Gastroesophageal sphincter (tissue), 4 donors: ENCODE measurements at regions not wholly inside any gene's neighbourhood (a gene's known extent, or its start where the extent isn't known, plus 50 kb on each side); places are given as distances from the start of the nearest gene placed in this dataset.

ENCODE experiments used
- ATAC-seq: fragments of 150-250 bp; one replicate; pipeline ENCODE4 v1.9.1; 2016; ENCODE audit warnings: mild to moderate bottlenecking, moderate library complexity
- H3K27ac ChIP-seq, 4 donors: fragments of 200-600 bp; sonication (generic) in 3 of 4; 1 replicate in 3 of 4; 2 replicates in 1 of 4; pipeline ENCODE4 v1.5.1; 2016 to 2019
- H3K27me3 ChIP-seq: fragments of 200-600 bp; sonication (generic); one replicate; pipeline ENCODE4 v1.5.1; 2019
- H3K36me3 ChIP-seq, 2 donors: fragments of 200-600 bp; sonication (generic); one replicate each; pipeline ENCODE4 v1.5.1; 2019; ENCODE audit warnings: control low read depth in 1 of 2
- H3K4me1 ChIP-seq, 3 donors: fragments of 200-600 bp; sonication (generic); 1 replicate in 2 of 3; 2 replicates in 1 of 3; pipeline ENCODE4 v1.5.1; 2016 to 2019; ENCODE audit warnings: control low read depth in 2 of 3
- H3K4me3 ChIP-seq, 2 donors: fragments of 200-600 bp; sonication (generic); one replicate each; pipeline ENCODE4 v1.5.1; 2019; ENCODE audit warnings: mild to moderate bottlenecking in 1 of 2, moderate library complexity in 1 of 2
- H3K9me3 ChIP-seq, 3 donors: fragments of 200-600 bp; sonication (generic); one replicate each; pipeline ENCODE4 v1.5.1; 2017 to 2019; ENCODE audit warnings: control low read depth in 2 of 3
- EP300 ChIP-seq: sonication (generic); formaldehyde crosslinking; IDR thresholded peaks from one replicate; pipeline ENCODE4 v1.6.1; 2017; ENCODE audit warnings: antibody characterized with exemption, mild to moderate bottlenecking
- POLR2A ChIP-seq, 2 donors: fragments of 450-650 bp; IDR thresholded peaks; one replicate each; pipeline ENCODE4 v1.6.1; 2017; ENCODE audit warnings: antibody characterized with exemption in 2 of 2, mild to moderate bottlenecking in 2 of 2, moderate library complexity in 1 of 2
- POLR2AphosphoS5 ChIP-seq: sonication (generic); formaldehyde crosslinking; IDR thresholded peaks from one replicate; pipeline ENCODE4 v1.6.1; 2017; ENCODE audit warnings: antibody characterized with exemption
- WGBS, 2 donors: methylation state at CpG; one replicate each; pipeline ENCODE4 v1.1.5; 2018; ENCODE audit warnings: low coverage in 1 of 2; 5-methylcytosine and 5-hydroxymethylcytosine counted together
- TF ChIP-seq, protein P1 (sequence below), 4 experiments: fragments of 200-600 bp in 2 of 4; fragments of 450-650 bp in 2 of 4; sonication (generic) in 1 of 4; IDR thresholded peaks; one replicate each; pipeline ENCODE4 v1.5.1; 2017 to 2019; ENCODE audit warnings: antibody characterized with exemption in 4 of 4, mild to moderate bottlenecking in 2 of 4, moderate library complexity in 2 of 4

DNA sequence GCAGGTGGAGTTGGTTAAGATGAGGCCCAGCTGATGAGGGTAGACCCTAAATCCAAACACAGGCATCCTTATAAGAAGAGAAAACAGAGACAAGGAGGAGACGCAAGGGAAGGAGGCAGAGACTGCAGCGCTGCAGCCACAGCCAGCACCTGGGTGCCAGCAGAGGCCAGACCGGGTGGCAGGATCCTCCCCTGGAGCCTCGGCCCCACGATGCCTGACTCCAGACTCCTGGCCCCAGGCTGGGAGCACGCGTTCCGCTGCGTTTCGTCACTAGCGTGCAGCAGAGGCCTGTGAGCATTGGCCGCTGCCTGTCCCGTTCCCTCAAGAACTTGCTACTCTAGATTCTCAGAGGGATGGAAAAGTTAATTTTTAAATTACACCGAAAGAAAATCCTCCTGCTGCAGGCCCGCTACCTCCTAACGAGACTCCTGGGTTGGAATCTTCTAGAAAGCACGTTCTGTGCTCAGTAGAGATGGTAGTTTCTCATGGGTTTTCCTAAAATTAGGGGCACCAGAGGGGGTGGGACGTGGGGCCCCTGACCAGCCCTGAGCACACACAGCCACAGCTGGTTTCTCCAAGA lies 57.7 kb upstream of the FBRSL1 start:
- Histone ChIP-seq H3K4me1 (peaks cover 0 to 39% (median 10%) of the 10 kb centered on the region in 3 donors), H3K9me3 (no peaks in the 10 kb centered on the region), H3K27me3 (peaks cover 92% of the 10 kb centered on the region), H3K36me3 (no peaks in the 10 kb centered on the region), H3K27ac (no peak overlapping the region), H3K4me3 (no peak overlapping the region)
- TF ChIP-seq POLR2A (IDR thresholded peaks at IDR 0.05) (no peak), POLR2AphosphoS5 (no peak), EP300 (no peak)
- TF ChIP-seq, protein P1, sequence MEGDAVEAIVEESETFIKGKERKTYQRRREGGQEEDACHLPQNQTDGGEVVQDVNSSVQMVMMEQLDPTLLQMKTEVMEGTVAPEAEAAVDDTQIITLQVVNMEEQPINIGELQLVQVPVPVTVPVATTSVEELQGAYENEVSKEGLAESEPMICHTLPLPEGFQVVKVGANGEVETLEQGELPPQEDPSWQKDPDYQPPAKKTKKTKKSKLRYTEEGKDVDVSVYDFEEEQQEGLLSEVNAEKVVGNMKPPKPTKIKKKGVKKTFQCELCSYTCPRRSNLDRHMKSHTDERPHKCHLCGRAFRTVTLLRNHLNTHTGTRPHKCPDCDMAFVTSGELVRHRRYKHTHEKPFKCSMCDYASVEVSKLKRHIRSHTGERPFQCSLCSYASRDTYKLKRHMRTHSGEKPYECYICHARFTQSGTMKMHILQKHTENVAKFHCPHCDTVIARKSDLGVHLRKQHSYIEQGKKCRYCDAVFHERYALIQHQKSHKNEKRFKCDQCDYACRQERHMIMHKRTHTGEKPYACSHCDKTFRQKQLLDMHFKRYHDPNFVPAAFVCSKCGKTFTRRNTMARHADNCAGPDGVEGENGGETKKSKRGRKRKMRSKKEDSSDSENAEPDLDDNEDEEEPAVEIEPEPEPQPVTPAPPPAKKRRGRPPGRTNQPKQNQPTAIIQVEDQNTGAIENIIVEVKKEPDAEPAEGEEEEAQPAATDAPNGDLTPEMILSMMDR (IDR thresholded peaks at IDR 0.05), result no peak
- no peak for ATAC-seq
- WGBS, 2 donors, result 83 to 100% methylated on average over 1 to 6 of the region's 18 CpGs

DNA sequence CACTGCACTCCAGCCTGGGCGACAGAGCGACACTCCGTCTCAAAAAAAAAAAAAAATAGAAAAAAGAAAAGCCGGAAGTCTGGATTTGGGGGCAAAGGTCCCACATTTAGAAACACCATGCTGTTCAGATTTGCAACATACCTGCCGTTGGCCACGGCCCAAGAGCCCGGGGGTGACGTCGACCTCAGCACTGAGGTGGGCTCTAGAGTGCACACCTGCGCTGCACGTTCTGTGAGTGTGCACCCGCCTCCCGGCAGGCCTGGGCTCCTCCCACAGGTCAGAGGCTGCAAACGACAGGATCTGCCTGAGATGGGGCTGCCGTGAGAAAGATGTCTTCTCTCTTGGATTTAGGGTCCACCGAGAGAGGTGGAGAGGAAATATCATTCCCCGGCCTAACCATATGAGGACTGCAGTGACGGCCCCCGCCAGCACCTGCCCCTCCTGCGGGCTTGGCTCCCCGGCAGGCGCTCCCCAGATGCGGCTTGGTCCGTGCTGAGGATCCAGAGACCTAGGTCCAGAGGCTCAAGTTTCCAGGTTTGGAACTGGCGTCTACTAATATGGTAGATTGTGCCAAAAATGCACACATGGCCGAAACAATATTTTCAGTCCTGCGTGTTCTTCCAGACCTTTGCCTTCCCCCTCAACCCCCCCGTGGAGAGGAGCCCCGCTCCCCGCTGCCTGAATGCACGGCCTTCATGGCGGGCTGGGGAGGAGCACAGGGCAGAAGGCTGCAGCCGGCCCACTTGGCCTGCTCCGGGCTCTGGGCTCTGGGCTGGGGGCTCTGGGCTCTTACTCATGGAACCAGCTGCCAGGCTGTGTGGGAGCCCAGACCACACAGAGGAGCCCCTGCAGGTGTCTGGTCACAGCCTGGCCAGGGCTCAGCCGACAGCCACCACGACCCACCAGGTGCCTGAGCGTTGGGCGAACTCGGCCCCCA lies 58.8 kb upstream of the FBRSL1 start:
- no peaks in the 10 kb centered on the region for H3K36me3 ChIP-seq
- TF ChIP-seq POLR2AphosphoS5 (no peak), EP300 (no peak), POLR2A (IDR thresholded peaks at IDR 0.05) (no peak)
- TF ChIP-seq, protein P1 (IDR thresholded peaks at IDR 0.05), result no peak
- peaks cover 0 to 39% (median 10%) of the 10 kb centered on the region in 3 donors for H3K4me1 ChIP-seq

DNA sequence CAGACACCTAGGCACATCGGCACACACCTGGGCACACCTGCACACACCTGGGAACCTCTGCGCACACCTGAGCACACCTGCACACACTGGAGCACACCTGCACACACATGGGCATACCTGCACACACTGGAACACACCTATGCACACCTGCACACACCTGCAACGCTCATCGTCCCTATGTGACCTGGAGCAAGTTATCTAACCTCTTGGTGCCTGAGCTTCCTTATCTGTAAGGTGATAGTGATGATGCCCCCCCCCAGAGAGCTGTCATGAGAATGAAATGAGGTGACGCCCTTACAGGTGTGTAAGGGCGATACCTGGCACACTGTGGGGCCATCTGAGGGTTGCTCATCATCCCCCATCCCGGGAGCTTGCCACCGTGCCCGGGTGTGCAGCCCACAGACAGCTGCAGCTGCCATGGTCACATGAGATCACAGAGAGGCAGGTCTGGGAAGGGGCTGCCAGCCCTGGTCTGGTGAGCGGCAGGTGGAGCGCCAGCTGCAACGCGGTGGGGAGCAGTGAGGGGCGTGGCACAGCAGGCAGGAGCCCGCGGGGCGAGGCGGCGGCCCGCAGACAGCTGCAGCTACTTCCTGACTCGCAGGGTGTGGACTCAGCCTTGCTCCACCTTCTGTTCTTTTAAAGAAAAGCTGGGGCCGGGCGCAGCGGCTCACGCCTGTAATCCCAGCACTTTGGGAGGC lies 59.9 kb upstream of the FBRSL1 start:
- Histone ChIP-seq H3K4me1 (peaks cover 0 to 39% (median 10%) of the 10 kb centered on the region in 3 donors), H3K27me3 (peaks cover 94% of the 10 kb centered on the region), H3K27ac (no peak overlapping the region), H3K36me3 (no peaks in the 10 kb centered on the region), H3K4me3 (no peak overlapping the region), H3K9me3 (no peaks in the 10 kb centered on the region)
- TF ChIP-seq POLR2AphosphoS5, result no peak
- TF ChIP-seq EP300, result no peak
- TF ChIP-seq, protein P1 (IDR thresholded peaks at IDR 0.05), result no peak
- no peak for TF ChIP-seq POLR2A (IDR thresholded peaks at IDR 0.05)
- no peak for ATAC-seq
- WGBS, 2 donors, result no CpG with 5 or more reads among the region's 25 CpGs

More for the DNA sequence above, 58.8 kb upstream of the FBRSL1 start:
- no peak overlapping the region for H3K4me3 ChIP-seq
- no peaks in the 10 kb centered on the region for H3K9me3 ChIP-seq
- H3K27ac ChIP-seq, result no peak overlapping the region
- peaks cover 92% of the 10 kb centered on the region for H3K27me3 ChIP-seq
- 57% methylated on average over 3 of the region's 39 CpGs; no CpG with 5 or more reads in 1 of the 2 donors for WGBS, 2 donors
- no peak for ATAC-seq

DNA sequence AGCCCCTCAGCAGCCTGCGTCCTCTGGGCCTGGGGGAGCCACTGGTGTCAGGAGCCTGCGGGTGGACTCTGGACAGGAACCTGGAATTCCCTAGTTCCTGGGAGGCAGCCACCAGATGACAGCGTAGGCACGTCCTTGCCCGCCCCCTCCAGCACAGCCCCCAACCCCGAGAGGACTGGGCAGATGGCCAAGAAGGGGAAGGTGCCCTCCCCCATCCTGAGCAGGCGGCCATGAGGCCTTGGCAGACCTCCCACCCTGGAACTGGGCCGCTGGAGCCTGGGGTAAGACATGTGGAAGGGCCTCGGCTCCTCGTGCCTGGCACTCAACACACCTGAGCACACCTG lies 60.4 kb upstream of the FBRSL1 start:
- H3K27me3 ChIP-seq, result peaks cover 100% of the 10 kb centered on the region
- no peak for ATAC-seq
- H3K9me3 ChIP-seq, result no peaks in the 10 kb centered on the region
- H3K36me3 ChIP-seq, result no peaks in the 10 kb centered on the region
- H3K4me3 ChIP-seq, result no peak overlapping the region
- WGBS, 2 donors, result no CpG with 5 or more reads among the region's 10 CpGs
- no peak overlapping the region for H3K27ac ChIP-seq
- peaks cover 0 to 39% (median 10%) of the 10 kb centered on the region in 3 donors for H3K4me1 ChIP-seq
- TF ChIP-seq POLR2A (IDR thresholded peaks at IDR 0.05), result no peak
- TF ChIP-seq, protein P1 (IDR thresholded peaks at IDR 0.05), result no peak
- TF ChIP-seq EP300, result no peak
- no peak for TF ChIP-seq POLR2AphosphoS5
